ENCODE measurements at regions not wholly inside any gene's neighbourhood (a gene's known extent, or its start where the extent isn't known, plus 50 kb on each side); places are given as distances from the start of the nearest gene placed in this dataset.

GRCh38 chr2:58568901-58569300, 327.8 kb upstream of the FANCL start:
- H3K27ac ChIP-seq (ENCODE audit: low read length) = no peak overlapping the region
- no peak overlapping the region for H2AFZ ChIP-seq (ENCODE audit: low read depth, low read length)
- no peak overlapping the region for H3K9ac ChIP-seq (ENCODE audit: low read length)
- TF ChIP-seq MXI1 (conservative IDR thresholded peaks at IDR 0.05; ENCODE audit: poor library complexity, severe bottlenecking) (no peak), TAF1 (IDR thresholded peaks at IDR 0.05; ENCODE audit: low read depth) (no peak), RAD21 (conservative IDR thresholded peaks at IDR 0.05) (no peak), SMC3 (conservative IDR thresholded peaks at IDR 0.05; ENCODE audit: poor library complexity) (no peak), CTCF (IDR thresholded peaks at IDR 0.05; ENCODE audit: poor library complexity, severe bottlenecking) (no peak), POLR2AphosphoS5 (IDR thresholded peaks at IDR 0.05) (no peak), EP300 (conservative IDR thresholded peaks at IDR 0.05; ENCODE audit: poor library complexity, severe bottlenecking) (no peak), EZH2 (IDR thresholded peaks at IDR 0.05; ENCODE audit: borderline replicate concordance, insufficient read depth, low read length, poor library complexity, severe bottlenecking) (no peak)
- TF ChIP-seq, protein P1, sequence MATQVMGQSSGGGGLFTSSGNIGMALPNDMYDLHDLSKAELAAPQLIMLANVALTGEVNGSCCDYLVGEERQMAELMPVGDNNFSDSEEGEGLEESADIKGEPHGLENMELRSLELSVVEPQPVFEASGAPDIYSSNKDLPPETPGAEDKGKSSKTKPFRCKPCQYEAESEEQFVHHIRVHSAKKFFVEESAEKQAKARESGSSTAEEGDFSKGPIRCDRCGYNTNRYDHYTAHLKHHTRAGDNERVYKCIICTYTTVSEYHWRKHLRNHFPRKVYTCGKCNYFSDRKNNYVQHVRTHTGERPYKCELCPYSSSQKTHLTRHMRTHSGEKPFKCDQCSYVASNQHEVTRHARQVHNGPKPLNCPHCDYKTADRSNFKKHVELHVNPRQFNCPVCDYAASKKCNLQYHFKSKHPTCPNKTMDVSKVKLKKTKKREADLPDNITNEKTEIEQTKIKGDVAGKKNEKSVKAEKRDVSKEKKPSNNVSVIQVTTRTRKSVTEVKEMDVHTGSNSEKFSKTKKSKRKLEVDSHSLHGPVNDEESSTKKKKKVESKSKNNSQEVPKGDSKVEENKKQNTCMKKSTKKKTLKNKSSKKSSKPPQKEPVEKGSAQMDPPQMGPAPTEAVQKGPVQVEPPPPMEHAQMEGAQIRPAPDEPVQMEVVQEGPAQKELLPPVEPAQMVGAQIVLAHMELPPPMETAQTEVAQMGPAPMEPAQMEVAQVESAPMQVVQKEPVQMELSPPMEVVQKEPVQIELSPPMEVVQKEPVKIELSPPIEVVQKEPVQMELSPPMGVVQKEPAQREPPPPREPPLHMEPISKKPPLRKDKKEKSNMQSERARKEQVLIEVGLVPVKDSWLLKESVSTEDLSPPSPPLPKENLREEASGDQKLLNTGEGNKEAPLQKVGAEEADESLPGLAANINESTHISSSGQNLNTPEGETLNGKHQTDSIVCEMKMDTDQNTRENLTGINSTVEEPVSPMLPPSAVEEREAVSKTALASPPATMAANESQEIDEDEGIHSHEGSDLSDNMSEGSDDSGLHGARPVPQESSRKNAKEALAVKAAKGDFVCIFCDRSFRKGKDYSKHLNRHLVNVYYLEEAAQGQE (IDR thresholded peaks at IDR 0.05; ENCODE audit: borderline replicate concordance) = no peak
- H3K9me3 ChIP-seq (ENCODE audit: low read length) = no peaks in the 10 kb centered on the region
- no peaks in the 10 kb centered on the region for H3K79me2 ChIP-seq (replicated peaks; ENCODE audit: insufficient read depth, low read length)
- no peaks in the 10 kb centered on the region for H3K36me3 ChIP-seq (ENCODE audit: insufficient read depth, low read length)
- no peaks in the 10 kb centered on the region for H4K20me1 ChIP-seq (ENCODE audit: insufficient read depth)
- H3K9me2 ChIP-seq (ENCODE audit: insufficient read depth, low read length) = no peaks in the 10 kb centered on the region
- no peak overlapping the region for H3K4me3 ChIP-seq (ENCODE audit: low read length)
- no peaks in the 10 kb centered on the region for H3F3A ChIP-seq (ENCODE audit: insufficient read depth, low read length, poor library complexity, severe bottlenecking)
- H3K27me3 ChIP-seq (ENCODE audit: insufficient read depth, low read depth, low read length) = no peaks in the 10 kb centered on the region
- no peak overlapping the region for H3K4me2 ChIP-seq (ENCODE audit: low read length)

- TF ChIP-seq RAD21 (conservative IDR thresholded peaks at IDR 0.05) (no peak), POLR2AphosphoS5 (IDR thresholded peaks at IDR 0.05) (no peak), TAF1 (IDR thresholded peaks at IDR 0.05; ENCODE audit: low read depth) (no peak), EP300 (conservative IDR thresholded peaks at IDR 0.05; ENCODE audit: poor library complexity, severe bottlenecking) (no peak), MXI1 (conservative IDR thresholded peaks at IDR 0.05; ENCODE audit: poor library complexity, severe bottlenecking) (no peak), SMC3 (conservative IDR thresholded peaks at IDR 0.05; ENCODE audit: poor library complexity) (no peak), EZH2 (IDR thresholded peaks at IDR 0.05; ENCODE audit: borderline replicate concordance, insufficient read depth, low read length, poor library complexity, severe bottlenecking) (no peak), CTCF (IDR thresholded peaks at IDR 0.05; ENCODE audit: poor library complexity, severe bottlenecking) (no peak)
- TF ChIP-seq, protein P1 (IDR thresholded peaks at IDR 0.05; ENCODE audit: borderline replicate concordance) = no peak
These were observed 321.2 kb upstream of the FANCL start for GRCh38 chr2:58562276-58562675.

More at GRCh38 chr2:58562276-58562675, 321.2 kb upstream of the FANCL start:
- no peaks in the 10 kb centered on the region for H3K9me3 ChIP-seq (ENCODE audit: low read length)
- no peak overlapping the region for H3K4me3 ChIP-seq (ENCODE audit: low read length)
- H3K79me2 ChIP-seq (replicated peaks; ENCODE audit: insufficient read depth, low read length) = no peaks in the 10 kb centered on the region
- no peaks in the 10 kb centered on the region for H3F3A ChIP-seq (ENCODE audit: insufficient read depth, low read length, poor library complexity, severe bottlenecking)
- no peak overlapping the region for H2AFZ ChIP-seq (ENCODE audit: low read depth, low read length)
- H3K36me3 ChIP-seq (ENCODE audit: insufficient read depth, low read length) = no peaks in the 10 kb centered on the region
- H3K9me2 ChIP-seq (ENCODE audit: insufficient read depth, low read length) = no peaks in the 10 kb centered on the region
- no peak overlapping the region for H3K27ac ChIP-seq (ENCODE audit: low read length)
- no peak overlapping the region for H3K9ac ChIP-seq (ENCODE audit: low read length)
- H3K4me2 ChIP-seq (ENCODE audit: low read length) = no peak overlapping the region
- no peaks in the 10 kb centered on the region for H4K20me1 ChIP-seq (ENCODE audit: insufficient read depth)
- no peaks in the 10 kb centered on the region for H3K27me3 ChIP-seq (ENCODE audit: insufficient read depth, low read depth, low read length)
